ENCODE measurements at regions not wholly inside any gene's neighbourhood (a gene's known extent, or its start where the extent isn't known, plus 50 kb on each side); places are given as distances from the start of the nearest gene placed in this dataset.

- TF ChIP-seq, protein P1, sequence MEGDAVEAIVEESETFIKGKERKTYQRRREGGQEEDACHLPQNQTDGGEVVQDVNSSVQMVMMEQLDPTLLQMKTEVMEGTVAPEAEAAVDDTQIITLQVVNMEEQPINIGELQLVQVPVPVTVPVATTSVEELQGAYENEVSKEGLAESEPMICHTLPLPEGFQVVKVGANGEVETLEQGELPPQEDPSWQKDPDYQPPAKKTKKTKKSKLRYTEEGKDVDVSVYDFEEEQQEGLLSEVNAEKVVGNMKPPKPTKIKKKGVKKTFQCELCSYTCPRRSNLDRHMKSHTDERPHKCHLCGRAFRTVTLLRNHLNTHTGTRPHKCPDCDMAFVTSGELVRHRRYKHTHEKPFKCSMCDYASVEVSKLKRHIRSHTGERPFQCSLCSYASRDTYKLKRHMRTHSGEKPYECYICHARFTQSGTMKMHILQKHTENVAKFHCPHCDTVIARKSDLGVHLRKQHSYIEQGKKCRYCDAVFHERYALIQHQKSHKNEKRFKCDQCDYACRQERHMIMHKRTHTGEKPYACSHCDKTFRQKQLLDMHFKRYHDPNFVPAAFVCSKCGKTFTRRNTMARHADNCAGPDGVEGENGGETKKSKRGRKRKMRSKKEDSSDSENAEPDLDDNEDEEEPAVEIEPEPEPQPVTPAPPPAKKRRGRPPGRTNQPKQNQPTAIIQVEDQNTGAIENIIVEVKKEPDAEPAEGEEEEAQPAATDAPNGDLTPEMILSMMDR (IDR thresholded peaks at IDR 0.05) = no peak
- TF ChIP-seq POLR2A (IDR thresholded peaks at IDR 0.05) = no peak
Measured at GRCh38 chr14:83827383-83827782, 1702.6 kb upstream of the FLRT2 start.

Measured in prostate gland (tissue), 2 donors.